A673 (cell line): ENCODE measurements at regions not wholly inside any gene's neighbourhood (a gene's known extent, or its start where the extent isn't known, plus 50 kb on each side); places are given as distances from the start of the nearest gene placed in this dataset.

Experiments used
- EZH2 ChIP-seq: fragments of 200-600 bp; sonication (generic); IDR thresholded peaks from 2 replicates; pipeline ENCODE4 v1.6.1; 2017; ENCODE audit warnings: borderline replicate concordance, low read depth, mild to moderate bottlenecking, mixed read lengths, antibody characterized with exemption, low read length; ENCODE audit not compliant: poor library complexity, severe bottlenecking
- TF ChIP-seq, protein P1 (sequence below): fragments of 300-800, 200-600 bp; sonication (generic); conservative IDR thresholded peaks from 2 replicates; pipeline ENCODE4 v1.5.1; 2017; ENCODE audit warnings: low read depth, mild to moderate bottlenecking, antibody characterized with exemption, low read length, moderate library complexity, mixed read lengths

DNA sequence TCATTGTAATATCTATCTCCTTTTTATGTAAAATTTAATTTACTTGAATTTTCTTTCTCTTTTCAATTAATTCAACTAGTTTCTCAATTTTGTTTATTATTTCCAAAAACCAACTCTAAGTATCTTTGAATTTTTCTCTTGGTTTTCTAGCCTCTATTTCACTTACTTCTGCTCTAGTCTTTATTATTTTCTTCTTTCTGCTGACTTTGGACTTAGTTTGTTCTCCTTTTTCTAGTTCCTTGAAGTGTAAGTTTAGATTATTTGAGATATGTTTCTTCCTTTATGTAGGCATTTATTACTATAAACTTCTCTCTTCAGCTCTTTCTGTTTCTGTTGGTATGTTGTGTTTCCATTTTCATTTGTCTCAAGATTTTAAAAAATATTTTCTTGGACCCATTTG, 70.8 kb downstream of the TNFAIP3 start:
- TF ChIP-seq, protein P1, sequence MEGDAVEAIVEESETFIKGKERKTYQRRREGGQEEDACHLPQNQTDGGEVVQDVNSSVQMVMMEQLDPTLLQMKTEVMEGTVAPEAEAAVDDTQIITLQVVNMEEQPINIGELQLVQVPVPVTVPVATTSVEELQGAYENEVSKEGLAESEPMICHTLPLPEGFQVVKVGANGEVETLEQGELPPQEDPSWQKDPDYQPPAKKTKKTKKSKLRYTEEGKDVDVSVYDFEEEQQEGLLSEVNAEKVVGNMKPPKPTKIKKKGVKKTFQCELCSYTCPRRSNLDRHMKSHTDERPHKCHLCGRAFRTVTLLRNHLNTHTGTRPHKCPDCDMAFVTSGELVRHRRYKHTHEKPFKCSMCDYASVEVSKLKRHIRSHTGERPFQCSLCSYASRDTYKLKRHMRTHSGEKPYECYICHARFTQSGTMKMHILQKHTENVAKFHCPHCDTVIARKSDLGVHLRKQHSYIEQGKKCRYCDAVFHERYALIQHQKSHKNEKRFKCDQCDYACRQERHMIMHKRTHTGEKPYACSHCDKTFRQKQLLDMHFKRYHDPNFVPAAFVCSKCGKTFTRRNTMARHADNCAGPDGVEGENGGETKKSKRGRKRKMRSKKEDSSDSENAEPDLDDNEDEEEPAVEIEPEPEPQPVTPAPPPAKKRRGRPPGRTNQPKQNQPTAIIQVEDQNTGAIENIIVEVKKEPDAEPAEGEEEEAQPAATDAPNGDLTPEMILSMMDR = no peak
- no peak for TF ChIP-seq EZH2
